DND-41 (cell line): ENCODE measurements at regions not wholly inside any gene's neighbourhood (a gene's known extent, or its start where the extent isn't known, plus 50 kb on each side); places are given as distances from the start of the nearest gene placed in this dataset.

Experiments
- ATAC-seq: fragments of 200-7000 bp; cut with Tn5 transposase; 3 replicates; pipeline ENCODE4 v1.9.1; 2021; ENCODE audit warnings: low read depth; ENCODE audit not compliant: insufficient read depth
- DNase-seq: peaks from one replicate; pipeline ENCODE4 v3.0.0-alpha.2; 2020
- H2AFZ ChIP-seq: 2 replicates; pipeline ENCODE4 v1.6.0; 2012; ENCODE audit warnings: low read depth, low read length
- H3K27ac ChIP-seq: 2 replicates; pipeline ENCODE4 v1.5.1; 2012; ENCODE audit warnings: low read length, inconsistent platforms
- H3K27me3 ChIP-seq: fragments of 200-600 bp; sonication (generic); 2 replicates; pipeline ENCODE4 v1.6.0; 2012; ENCODE audit warnings: low read length, mild to moderate bottlenecking, inconsistent platforms; ENCODE audit not compliant: insufficient read depth, poor library complexity
- H3K36me3 ChIP-seq: 2 replicates; pipeline ENCODE4 v1.5.1; 2012; ENCODE audit warnings: low read length, inconsistent platforms; ENCODE audit not compliant: insufficient read depth
- H3K4me1 ChIP-seq: 2 replicates; pipeline ENCODE4 v1.5.1; 2012; ENCODE audit warnings: mild to moderate bottlenecking, low read length; ENCODE audit not compliant: insufficient read depth
- H3K4me2 ChIP-seq: 2 replicates; pipeline ENCODE4 v1.6.0; 2012; ENCODE audit warnings: mild to moderate bottlenecking, moderate library complexity, low read length, inconsistent platforms; ENCODE audit not compliant: insufficient read depth
- H3K4me3 ChIP-seq, 2 experiments: fragments of 200-600 bp in 1 of 2; shearing (Covaris generic) in 1 of 2; 2 replicates each; pipeline ENCODE4 v1.5.1; 2012 to 2016; ENCODE audit warnings: inconsistent platforms in 2 of 2, low read length in 2 of 2, mild to moderate bottlenecking in 2 of 2, low read depth in 1 of 2, moderate library complexity in 1 of 2
- H3K79me2 ChIP-seq: 2 replicates; pipeline ENCODE4 v1.6.0; 2012; ENCODE audit warnings: low read length, inconsistent platforms; ENCODE audit not compliant: insufficient read depth
- H3K9ac ChIP-seq: 2 replicates; pipeline ENCODE4 v1.6.0; 2012; ENCODE audit warnings: low read depth, mild to moderate bottlenecking, inconsistent platforms, low read length, moderate library complexity
- H3K9me3 ChIP-seq: 2 replicates; pipeline ENCODE4 v1.5.1; 2012; ENCODE audit warnings: low read length, moderate library complexity, mild to moderate bottlenecking, inconsistent platforms; ENCODE audit not compliant: insufficient read depth, severe bottlenecking
- H4K20me1 ChIP-seq: 2 replicates; pipeline ENCODE4 v1.6.0; 2012; ENCODE audit warnings: low read length; ENCODE audit not compliant: insufficient read depth
- EZH2 ChIP-seq: IDR thresholded peaks from 3 replicates; pipeline ENCODE4 v1.6.1; 2012; ENCODE audit warnings: borderline replicate concordance, low read depth, mild to moderate bottlenecking, moderate library complexity, low read length, inconsistent platforms; ENCODE audit not compliant: severe bottlenecking
- TF ChIP-seq, protein P1 (sequence below): IDR thresholded peaks from 2 replicates; pipeline ENCODE4 v1.5.1; 2012; ENCODE audit warnings: borderline replicate concordance, low read length, moderate library complexity, mild to moderate bottlenecking; ENCODE audit not compliant: poor library complexity, severe bottlenecking; ENCODE audit errors: extremely low read depth

DNA sequence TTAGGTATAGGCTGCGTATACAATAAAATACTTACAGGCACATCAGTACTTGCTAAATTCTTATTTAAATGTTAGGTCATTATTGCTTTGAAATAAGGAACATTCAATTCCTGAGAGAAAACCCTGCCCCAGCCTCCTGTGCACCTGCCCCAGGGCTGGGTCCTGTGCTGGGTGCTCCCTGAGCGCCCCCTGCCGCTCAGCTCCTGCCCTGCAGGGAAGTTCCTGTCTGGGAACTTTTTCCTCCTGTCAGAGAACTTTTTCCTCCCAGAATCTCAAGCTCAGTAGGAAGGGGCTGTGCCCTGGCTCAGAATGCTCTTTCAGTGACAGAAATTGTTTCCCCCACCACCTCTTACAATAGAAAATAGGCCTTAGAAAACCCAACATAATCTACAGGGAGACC lies 751.1 kb downstream of the TMEM121 start:
- Histone ChIP-seq H3K4me3 (peak overlapping the region; percentile 50 to 65), H3K79me2 (peaks cover 64% of the 10 kb centered on the region), H3K27me3 (no peaks in the 10 kb centered on the region), H3K4me2 (peak overlapping the region; percentile 86), H3K4me1 (peaks cover 72% of the 10 kb centered on the region), H3K27ac (peak overlapping the region; percentile 98), H3K9ac (peak overlapping the region; percentile 84), H3K9me3 (no peaks in the 10 kb centered on the region), H2AFZ (peak overlapping the region; percentile 46; the same call in 1 of the 2 replicates), H3K36me3 (peaks cover 34% of the 10 kb centered on the region), H4K20me1 (no peaks in the 10 kb centered on the region)
- ATAC-seq (peak; percentile 54), DNase-seq (peak; percentile 72)
- TF ChIP-seq, protein P1, sequence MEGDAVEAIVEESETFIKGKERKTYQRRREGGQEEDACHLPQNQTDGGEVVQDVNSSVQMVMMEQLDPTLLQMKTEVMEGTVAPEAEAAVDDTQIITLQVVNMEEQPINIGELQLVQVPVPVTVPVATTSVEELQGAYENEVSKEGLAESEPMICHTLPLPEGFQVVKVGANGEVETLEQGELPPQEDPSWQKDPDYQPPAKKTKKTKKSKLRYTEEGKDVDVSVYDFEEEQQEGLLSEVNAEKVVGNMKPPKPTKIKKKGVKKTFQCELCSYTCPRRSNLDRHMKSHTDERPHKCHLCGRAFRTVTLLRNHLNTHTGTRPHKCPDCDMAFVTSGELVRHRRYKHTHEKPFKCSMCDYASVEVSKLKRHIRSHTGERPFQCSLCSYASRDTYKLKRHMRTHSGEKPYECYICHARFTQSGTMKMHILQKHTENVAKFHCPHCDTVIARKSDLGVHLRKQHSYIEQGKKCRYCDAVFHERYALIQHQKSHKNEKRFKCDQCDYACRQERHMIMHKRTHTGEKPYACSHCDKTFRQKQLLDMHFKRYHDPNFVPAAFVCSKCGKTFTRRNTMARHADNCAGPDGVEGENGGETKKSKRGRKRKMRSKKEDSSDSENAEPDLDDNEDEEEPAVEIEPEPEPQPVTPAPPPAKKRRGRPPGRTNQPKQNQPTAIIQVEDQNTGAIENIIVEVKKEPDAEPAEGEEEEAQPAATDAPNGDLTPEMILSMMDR, result peak; percentile 94
- TF ChIP-seq EZH2, result no peak

DNA sequence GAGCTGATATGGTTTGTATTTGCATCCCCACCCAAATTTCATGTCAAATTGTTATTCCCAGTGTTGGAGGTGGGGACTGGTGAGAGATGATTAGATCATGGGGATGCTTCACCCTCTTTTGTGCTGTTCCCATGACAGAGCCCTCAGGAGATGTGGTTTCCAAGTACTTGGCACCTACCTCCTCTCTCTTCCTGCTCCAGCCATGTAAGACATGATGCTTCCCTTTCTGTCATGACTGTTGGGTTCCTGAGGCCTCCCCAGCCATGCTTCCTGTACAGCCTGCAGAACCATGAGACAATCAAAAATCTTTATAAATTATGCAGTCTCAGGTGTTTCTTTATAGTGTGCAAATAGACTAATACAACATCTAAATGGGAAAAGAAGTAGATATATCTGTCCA lies 754.5 kb downstream of the TMEM121 start:
- Histone ChIP-seq H3K9ac (no peak overlapping the region), H3K79me2 (peaks cover 83% of the 10 kb centered on the region), H3K36me3 (peaks cover 55% of the 10 kb centered on the region), H3K4me3 (no peak overlapping the region; a peak in 1 of 4 replicates), H3K4me2 (peak overlapping the region; percentile 86), H3K27ac (peak overlapping the region; percentile 53), H3K9me3 (no peaks in the 10 kb centered on the region), H2AFZ (no peak overlapping the region), H3K27me3 (no peaks in the 10 kb centered on the region), H3K4me1 (peaks cover 78% of the 10 kb centered on the region), H4K20me1 (no peaks in the 10 kb centered on the region)
- TF ChIP-seq EZH2, result no peak
- TF ChIP-seq, protein P1, result no peak
- DNase-seq (no peak), ATAC-seq (no peak)

DNA sequence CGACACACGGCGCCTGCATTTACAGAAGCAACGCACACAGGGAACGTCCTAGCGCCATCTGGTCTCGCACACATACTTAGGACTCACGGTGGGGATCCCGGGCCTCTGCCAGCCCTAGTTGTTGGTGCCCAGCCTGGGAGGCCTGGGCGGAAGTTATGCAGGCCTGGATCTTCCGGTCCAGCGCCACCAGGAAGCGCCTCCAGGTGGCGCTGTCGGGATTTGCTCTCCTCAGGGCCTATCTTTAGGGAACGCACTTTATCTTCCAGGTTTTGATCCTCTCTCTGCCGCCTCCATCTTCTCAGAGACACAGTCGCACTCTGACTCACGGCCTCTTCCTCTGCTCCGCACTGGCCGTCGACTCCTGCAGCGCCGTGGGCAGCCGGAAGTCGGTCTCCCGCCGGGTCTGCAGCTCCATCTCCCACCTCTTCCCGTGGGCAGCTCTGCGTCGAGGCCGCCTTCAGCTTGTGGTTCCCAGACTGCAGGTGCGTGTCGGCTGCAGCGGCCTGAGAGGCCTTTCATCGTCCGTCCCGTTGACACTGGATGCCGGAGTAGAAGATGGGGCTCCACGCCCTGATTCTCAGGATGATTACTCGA lies 760.4 kb downstream of the TMEM121 start:
- TF ChIP-seq EZH2, result no peak
- TF ChIP-seq, protein P1, result peak; percentile 79
- ATAC-seq (peak; percentile 63), DNase-seq (no peak)
- Histone ChIP-seq H3K27me3 (no peaks in the 10 kb centered on the region), H2AFZ (no peak overlapping the region), H3K4me3 (no peak overlapping the region), H3K4me2 (no peak overlapping the region), H3K9ac (no peak overlapping the region), H4K20me1 (no peaks in the 10 kb centered on the region), H3K79me2 (peaks cover 32% of the 10 kb centered on the region), H3K9me3 (no peaks in the 10 kb centered on the region), H3K36me3 (peaks cover 41% of the 10 kb centered on the region), H3K4me1 (peaks cover 52% of the 10 kb centered on the region), H3K27ac (peak overlapping the region; percentile 62)

DNA sequence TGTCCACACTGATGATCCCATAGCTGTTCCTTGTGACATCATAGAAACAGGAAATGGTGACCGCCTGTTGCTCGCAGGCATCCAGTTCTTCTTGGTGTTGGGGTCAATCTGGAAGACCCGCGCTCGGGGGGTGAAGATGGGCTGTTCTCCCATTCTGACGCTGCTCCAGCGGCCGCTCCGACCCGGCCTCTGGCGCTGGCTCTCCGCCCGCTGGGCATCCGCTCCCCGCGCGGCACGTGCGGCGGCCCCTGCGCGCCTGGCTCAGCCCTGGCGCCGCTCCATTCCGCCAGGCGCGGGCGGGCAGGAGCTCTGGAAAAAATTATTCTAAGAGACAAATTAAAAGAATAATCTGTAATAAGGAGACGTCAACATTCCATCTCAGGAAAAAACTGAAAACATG lies 761.1 kb downstream of the TMEM121 start:
- no peak for DNase-seq
- H2AFZ ChIP-seq, result no peak overlapping the region
- H3K4me3 ChIP-seq, result no peak overlapping the region
- H3K36me3 ChIP-seq, result peaks cover 34% of the 10 kb centered on the region
- H3K79me2 ChIP-seq, result peaks cover 25% of the 10 kb centered on the region
- no peaks in the 10 kb centered on the region for H3K27me3 ChIP-seq
- H4K20me1 ChIP-seq, result no peaks in the 10 kb centered on the region
- H3K27ac ChIP-seq, result peak overlapping the region; percentile 62; the same call in 1 of the 2 replicates
- peaks cover 47% of the 10 kb centered on the region for H3K4me1 ChIP-seq
- H3K9me3 ChIP-seq, result no peaks in the 10 kb centered on the region
- H3K4me2 ChIP-seq, result no peak overlapping the region
- ATAC-seq, result no peak
- TF ChIP-seq EZH2, result no peak
- TF ChIP-seq, protein P1, result no peak
- no peak overlapping the region for H3K9ac ChIP-seq
